Erythroblast (primary cell): ENCODE measurements at regions not wholly inside any gene's neighbourhood (a gene's known extent, or its start where the extent isn't known, plus 50 kb on each side); places are given as distances from the start of the nearest gene placed in this dataset.

Source experiments
- GATA1 ChIP-seq: IDR thresholded peaks from 2 replicates; pipeline ENCODE4 v1.6.1; 2011; ENCODE audit warnings: low read depth, mild to moderate bottlenecking, control low read depth, low read length, moderate library complexity
- POLR2A ChIP-seq: IDR thresholded peaks from 2 replicates; pipeline ENCODE4 v1.6.1; 2011; ENCODE audit warnings: mild to moderate bottlenecking, low read length

DNA sequence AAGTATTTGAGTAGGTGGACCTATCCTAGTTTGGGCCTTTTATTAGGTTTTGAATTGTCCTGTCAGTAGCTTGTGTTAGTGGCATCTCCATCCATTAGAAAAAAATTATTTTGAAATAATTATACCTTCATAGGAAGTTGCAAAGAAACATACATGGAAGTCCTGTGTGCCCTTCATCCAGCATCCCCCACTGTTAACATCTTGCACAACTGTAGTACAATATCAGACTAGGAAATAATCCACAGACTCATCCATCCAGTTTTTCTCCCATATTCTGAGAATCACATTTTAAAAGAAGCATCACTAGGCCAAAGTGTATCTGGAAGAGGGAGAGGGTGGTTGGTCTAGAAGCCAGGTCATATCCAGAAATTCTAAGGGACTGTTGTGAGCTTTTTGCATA, 155.5 kb upstream of the ROPN1 start:
- TF ChIP-seq POLR2A: no peak
- TF ChIP-seq GATA1: no peak
